Lower leg skin (tissue), 4 donors: ENCODE measurements at regions not wholly inside any gene's neighbourhood (a gene's known extent, or its start where the extent isn't known, plus 50 kb on each side); places are given as distances from the start of the nearest gene placed in this dataset.

Source experiments
- DNase-seq, 2 donors: peaks; one replicate each; pipeline ENCODE4 v3.0.0-alpha.2; 2019; ENCODE audit warnings: low spot score in 2 of 2
- H3K4me3 ChIP-seq: fragments of 200-600 bp; sonication (generic); 2 replicates; pipeline ENCODE4 v1.5.1; 2017; ENCODE audit warnings: mild to moderate bottlenecking, low read depth; ENCODE audit not compliant: poor library complexity, severe bottlenecking
- POLR2A ChIP-seq, 2 donors: fragments of 450-650 bp; IDR thresholded peaks; one replicate each; pipeline ENCODE4 v1.6.1; 2016 to 2017; ENCODE audit warnings: antibody characterized with exemption in 2 of 2, mild to moderate bottlenecking in 1 of 2, moderate library complexity in 1 of 2
- WGBS, 2 donors: methylation state at CpG; one replicate each; pipeline ENCODE4 v1.1.5; 2018; 5-methylcytosine and 5-hydroxymethylcytosine counted together
- intact Hi-C: fragments of 100-400 bp; cut with DNase I; formaldehyde crosslinking; loops from one replicate; pipeline ENCODE4 v1.15.0; 2023; ENCODE audit warnings: low total_unique reads
- TF ChIP-seq, protein P1 (sequence below), 3 donors: fragments of 450-650 bp; IDR thresholded peaks; one replicate each; pipeline ENCODE4 v1.5.1; 2016; ENCODE audit warnings: antibody characterized with exemption in 3 of 3, mild to moderate bottlenecking in 3 of 3, moderate library complexity in 2 of 3

DNA sequence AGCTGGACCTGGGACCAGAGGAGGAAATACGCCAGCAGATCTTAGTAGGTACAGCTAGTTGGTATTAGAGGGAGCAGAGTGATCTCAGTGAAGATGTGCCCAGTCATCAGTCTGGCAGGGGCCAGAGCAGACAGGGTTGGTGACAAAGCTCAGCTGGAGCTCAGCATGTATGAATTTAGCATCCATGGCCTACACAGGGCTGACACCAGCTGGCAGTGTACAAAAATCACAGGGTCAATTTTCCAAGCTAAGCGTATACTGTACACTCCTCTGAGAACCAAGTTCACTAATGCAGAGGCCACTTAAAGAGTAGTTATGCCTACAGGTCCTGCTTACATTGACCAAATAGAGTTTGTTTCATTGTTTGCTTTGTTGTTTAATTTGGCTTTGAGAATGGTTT is 146.6 kb downstream of the SLC24A2 start:
- no peak for TF ChIP-seq POLR2A (IDR thresholded peaks at IDR 0.05)
- TF ChIP-seq, protein P1, sequence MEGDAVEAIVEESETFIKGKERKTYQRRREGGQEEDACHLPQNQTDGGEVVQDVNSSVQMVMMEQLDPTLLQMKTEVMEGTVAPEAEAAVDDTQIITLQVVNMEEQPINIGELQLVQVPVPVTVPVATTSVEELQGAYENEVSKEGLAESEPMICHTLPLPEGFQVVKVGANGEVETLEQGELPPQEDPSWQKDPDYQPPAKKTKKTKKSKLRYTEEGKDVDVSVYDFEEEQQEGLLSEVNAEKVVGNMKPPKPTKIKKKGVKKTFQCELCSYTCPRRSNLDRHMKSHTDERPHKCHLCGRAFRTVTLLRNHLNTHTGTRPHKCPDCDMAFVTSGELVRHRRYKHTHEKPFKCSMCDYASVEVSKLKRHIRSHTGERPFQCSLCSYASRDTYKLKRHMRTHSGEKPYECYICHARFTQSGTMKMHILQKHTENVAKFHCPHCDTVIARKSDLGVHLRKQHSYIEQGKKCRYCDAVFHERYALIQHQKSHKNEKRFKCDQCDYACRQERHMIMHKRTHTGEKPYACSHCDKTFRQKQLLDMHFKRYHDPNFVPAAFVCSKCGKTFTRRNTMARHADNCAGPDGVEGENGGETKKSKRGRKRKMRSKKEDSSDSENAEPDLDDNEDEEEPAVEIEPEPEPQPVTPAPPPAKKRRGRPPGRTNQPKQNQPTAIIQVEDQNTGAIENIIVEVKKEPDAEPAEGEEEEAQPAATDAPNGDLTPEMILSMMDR (IDR thresholded peaks at IDR 0.05) = no peak
- DNase-seq = no peak
- intact Hi-C loops = no loop called here
- 82 to 94% methylated on average over 2 of the region's 2 CpGs for WGBS, 2 donors
- no peak overlapping the region for H3K4me3 ChIP-seq

DNA sequence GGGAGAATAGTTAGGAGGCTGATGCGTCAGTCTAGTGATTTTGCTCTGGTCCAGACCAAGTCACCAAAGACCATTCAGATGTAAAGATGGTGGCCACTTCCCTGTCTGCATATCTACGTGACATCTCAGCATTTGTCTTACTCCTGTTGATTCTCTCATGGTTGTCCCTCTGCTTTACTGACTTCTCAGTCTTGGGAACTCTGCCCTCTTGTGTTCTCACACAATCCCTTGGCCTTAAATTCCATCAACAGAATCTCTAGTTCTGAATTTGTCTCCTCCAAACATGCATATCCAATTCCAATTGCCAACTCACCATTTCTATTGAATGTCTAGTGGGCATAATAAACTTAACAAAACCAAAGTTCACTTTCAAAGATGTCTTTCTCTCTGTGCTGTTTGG is 147.8 kb downstream of the SLC24A2 start:
- WGBS, 2 donors = 79 to 93% methylated on average over 2 of the region's 2 CpGs
- H3K4me3 ChIP-seq = no peak overlapping the region
- no peak for DNase-seq
- no peak for TF ChIP-seq POLR2A (IDR thresholded peaks at IDR 0.05)
- TF ChIP-seq, protein P1 (IDR thresholded peaks at IDR 0.05) = no peak
- intact Hi-C loops = no loop called here

DNA sequence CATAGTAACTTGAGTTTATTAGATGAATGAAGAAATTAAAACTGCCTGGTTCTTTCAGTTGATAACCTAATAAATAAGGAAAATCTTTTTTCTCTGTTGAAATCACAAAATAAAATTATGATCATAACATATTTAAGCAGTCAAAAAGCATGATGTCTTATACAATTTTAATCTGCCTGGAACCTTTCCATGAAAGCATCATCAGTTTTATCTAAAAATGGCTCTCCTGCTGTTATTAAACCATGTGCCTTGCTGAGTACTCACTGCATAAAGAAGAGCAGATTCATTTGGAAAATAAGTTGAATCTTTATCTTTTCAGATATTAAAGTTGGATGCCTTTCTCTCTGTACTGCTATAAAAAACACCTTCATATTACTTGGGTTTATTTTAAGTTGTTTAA is 148.8 kb downstream of the SLC24A2 start:
- TF ChIP-seq, protein P1 (IDR thresholded peaks at IDR 0.05) = no peak
- no peak for TF ChIP-seq POLR2A (IDR thresholded peaks at IDR 0.05)
- H3K4me3 ChIP-seq = no peak overlapping the region
- intact Hi-C loops = no loop called here
- no peak for DNase-seq

DNA sequence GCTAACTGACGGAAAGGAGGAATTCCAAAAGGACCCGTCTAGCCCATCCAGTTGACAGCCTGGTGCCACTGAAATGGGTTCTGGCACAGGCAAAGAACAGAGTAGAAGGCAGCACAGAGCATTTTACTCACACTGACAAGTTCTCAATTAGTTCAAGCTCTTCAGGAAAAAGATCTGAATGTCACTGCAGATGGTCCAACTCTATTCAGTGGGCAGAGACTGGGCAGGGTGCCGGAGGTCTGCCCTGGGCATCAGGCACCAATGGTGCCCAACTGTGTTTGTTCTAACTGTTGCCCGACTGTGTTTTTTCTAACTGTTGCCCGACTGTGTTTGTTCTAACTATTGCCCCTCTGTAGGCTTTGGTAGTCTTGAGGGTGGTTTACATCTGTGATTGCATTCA is 151.8 kb downstream of the SLC24A2 start:
- TF ChIP-seq, protein P1 (IDR thresholded peaks at IDR 0.05) = no peak
- no peak for TF ChIP-seq POLR2A (IDR thresholded peaks at IDR 0.05)
- 86 to 91% methylated on average over 5 of the region's 5 CpGs for WGBS, 2 donors
- intact Hi-C loops = no loop called here
- no peak for DNase-seq
- H3K4me3 ChIP-seq = no peak overlapping the region

DNA sequence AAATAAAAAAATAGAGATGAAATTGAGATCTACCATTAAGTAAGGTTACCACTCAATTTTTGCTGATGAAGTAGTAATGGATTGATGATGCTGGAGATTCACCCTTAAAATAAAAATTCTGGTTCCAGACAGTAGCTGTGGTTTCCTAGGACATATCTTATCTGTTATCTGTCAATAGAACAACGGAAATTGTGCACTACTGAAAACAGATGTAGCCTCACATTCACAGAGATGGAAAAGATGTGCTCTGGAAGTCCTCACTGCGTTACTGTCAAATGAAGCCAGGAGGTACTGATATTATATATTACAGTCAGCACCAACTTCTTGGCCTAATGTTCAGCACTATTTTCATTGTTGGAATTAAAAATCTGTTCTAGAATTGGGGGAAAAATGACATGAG is 154.0 kb downstream of the SLC24A2 start:
- TF ChIP-seq, protein P1 (IDR thresholded peaks at IDR 0.05) = no peak
- no peak for TF ChIP-seq POLR2A (IDR thresholded peaks at IDR 0.05)
- 60 to 64% methylated on average over 2 of the region's 2 CpGs for WGBS, 2 donors
- no peak overlapping the region for H3K4me3 ChIP-seq
- DNase-seq = no peak
- intact Hi-C loops = no loop called here

DNA sequence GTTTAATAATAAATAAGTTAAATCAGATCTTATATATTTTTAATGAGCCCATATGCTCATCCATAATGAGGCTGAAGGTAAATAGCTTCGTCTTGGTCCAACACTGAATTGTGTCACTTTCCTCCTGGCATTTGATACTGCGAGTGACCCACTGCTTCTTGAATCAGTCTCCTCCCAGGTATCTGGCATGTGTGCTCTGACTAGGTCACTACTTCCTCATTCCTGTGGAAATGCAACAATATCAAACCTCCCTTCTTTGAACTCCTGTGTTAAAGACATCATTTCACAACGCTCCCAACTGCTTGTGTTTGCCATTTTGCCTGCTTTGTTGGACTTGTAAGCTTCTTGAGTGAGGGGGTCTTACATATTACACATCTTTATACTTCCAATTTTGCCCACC is 157.7 kb downstream of the SLC24A2 start:
- TF ChIP-seq, protein P1 (IDR thresholded peaks at IDR 0.05) = no peak
- TF ChIP-seq POLR2A (IDR thresholded peaks at IDR 0.05) = no peak
- 72 to 80% methylated on average over 3 of the region's 3 CpGs for WGBS, 2 donors
- intact Hi-C loops = no loop called here
- no peak for DNase-seq
- no peak overlapping the region for H3K4me3 ChIP-seq
